MCF 10A (cell line): ENCODE measurements at regions not wholly inside any gene's neighbourhood (a gene's known extent, or its start where the extent isn't known, plus 50 kb on each side); places are given as distances from the start of the nearest gene placed in this dataset.

Source experiments
- BruUV-seq: library from RNA; stranded (reverse); fragments of 400-500 nt; replicated peaks from 2 replicates; lab custom pipeline; 2021; lab: Mats Ljungman, UMichigan
- CTCF ChIA-PET: fragments of 300-600 bp; sonication (Branson Sonifier 250); formaldehyde crosslinking; extraction: SDS; loops from one replicate; lab custom pipeline; 2021; ENCODE audit warnings: antibody characterized with exemption, inconsistent platforms; lab: Yijun Ruan, JAX
- POLR2A ChIA-PET: fragments of 300-600, 350-650 bp; sonication (Branson Sonifier 250); formaldehyde crosslinking; extraction: SDS; loops from one replicate; lab custom pipeline; 2020; ENCODE audit warnings: antibody characterized with exemption, inconsistent platforms; lab: Yijun Ruan, JAX
- DNase-seq: peaks from one replicate; pipeline ENCODE4 v3.0.0-alpha.2; 2018; ENCODE audit not compliant: unreplicated experiment
- H3K27ac Mint-ChIP-seq: one replicate; pipeline ENCODE4 v1.8.0; 2022; ENCODE audit warnings: mild to moderate bottlenecking, low read depth, mixed read lengths; ENCODE audit not compliant: unreplicated experiment
- H3K27me3 Mint-ChIP-seq: one replicate; pipeline ENCODE4 v1.8.0; 2022; ENCODE audit warnings: mixed read lengths; ENCODE audit not compliant: insufficient read depth, unreplicated experiment
- H3K36me3 Mint-ChIP-seq: one replicate; pipeline ENCODE4 v1.8.0; 2022; ENCODE audit warnings: mild to moderate bottlenecking, moderate library complexity, mixed read lengths; ENCODE audit not compliant: insufficient read depth, unreplicated experiment
- H3K4me1 Mint-ChIP-seq: one replicate; pipeline ENCODE4 v1.8.0; 2022; ENCODE audit warnings: mixed read lengths; ENCODE audit not compliant: insufficient read depth, unreplicated experiment
- H3K4me3 Mint-ChIP-seq: one replicate; pipeline ENCODE4 v1.8.0; 2022; ENCODE audit warnings: mild to moderate bottlenecking, moderate library complexity, mixed read lengths; ENCODE audit not compliant: unreplicated experiment
- H3K9me3 Mint-ChIP-seq: one replicate; pipeline ENCODE4 v1.8.0; 2022; ENCODE audit warnings: mixed read lengths; ENCODE audit not compliant: unreplicated experiment
- intact Hi-C: fragments of 100-400 bp; cut with micrococcal nuclease; formaldehyde crosslinking; loops from 2 replicates; pipeline ENCODE4 v1.14.1; 2022
- TF ChIP-seq, protein P1 (sequence below): fragments of 200-600 bp; IDR thresholded peaks from one replicate; pipeline ENCODE4 v1.8.0; 2022; ENCODE audit warnings: antibody characterized with exemption, mild to moderate bottlenecking; ENCODE audit not compliant: unreplicated experiment

DNA sequence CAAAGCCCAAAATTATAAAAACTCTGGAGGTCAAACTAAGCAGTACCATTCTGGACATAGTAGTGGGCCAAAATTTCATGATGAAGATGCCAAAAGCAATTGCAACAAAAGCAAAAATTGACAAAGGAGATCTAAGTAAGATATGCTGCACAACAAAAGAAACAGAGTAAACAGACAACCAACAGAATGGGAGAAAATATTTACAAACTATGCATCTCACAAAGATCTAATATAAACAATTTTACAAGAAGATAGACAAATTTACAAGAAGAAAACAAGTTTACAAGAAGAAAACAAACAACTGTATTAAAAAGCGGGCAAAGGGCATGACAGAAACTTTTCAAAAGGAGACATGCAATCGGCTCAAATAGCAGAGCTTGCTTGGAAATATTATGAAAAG, 396.9 kb downstream of the CDH9 start:
- no peak for DNase-seq
- POLR2A ChIA-PET: no interaction called here
- Mint-ChIP-seq H3K4me1 (no peaks in the 10 kb centered on the region), H3K27me3 (no peaks in the 10 kb centered on the region), H3K36me3 (no peaks in the 10 kb centered on the region), H3K4me3 (no peak overlapping the region), H3K27ac (no peak overlapping the region), H3K9me3 (peaks cover 16% of the 10 kb centered on the region)
- CTCF ChIA-PET: no interaction called here
- intact Hi-C loops: no loop called here
- TF ChIP-seq, protein P1, sequence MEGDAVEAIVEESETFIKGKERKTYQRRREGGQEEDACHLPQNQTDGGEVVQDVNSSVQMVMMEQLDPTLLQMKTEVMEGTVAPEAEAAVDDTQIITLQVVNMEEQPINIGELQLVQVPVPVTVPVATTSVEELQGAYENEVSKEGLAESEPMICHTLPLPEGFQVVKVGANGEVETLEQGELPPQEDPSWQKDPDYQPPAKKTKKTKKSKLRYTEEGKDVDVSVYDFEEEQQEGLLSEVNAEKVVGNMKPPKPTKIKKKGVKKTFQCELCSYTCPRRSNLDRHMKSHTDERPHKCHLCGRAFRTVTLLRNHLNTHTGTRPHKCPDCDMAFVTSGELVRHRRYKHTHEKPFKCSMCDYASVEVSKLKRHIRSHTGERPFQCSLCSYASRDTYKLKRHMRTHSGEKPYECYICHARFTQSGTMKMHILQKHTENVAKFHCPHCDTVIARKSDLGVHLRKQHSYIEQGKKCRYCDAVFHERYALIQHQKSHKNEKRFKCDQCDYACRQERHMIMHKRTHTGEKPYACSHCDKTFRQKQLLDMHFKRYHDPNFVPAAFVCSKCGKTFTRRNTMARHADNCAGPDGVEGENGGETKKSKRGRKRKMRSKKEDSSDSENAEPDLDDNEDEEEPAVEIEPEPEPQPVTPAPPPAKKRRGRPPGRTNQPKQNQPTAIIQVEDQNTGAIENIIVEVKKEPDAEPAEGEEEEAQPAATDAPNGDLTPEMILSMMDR: no peak
- BruUV-seq: no TSS peak

DNA sequence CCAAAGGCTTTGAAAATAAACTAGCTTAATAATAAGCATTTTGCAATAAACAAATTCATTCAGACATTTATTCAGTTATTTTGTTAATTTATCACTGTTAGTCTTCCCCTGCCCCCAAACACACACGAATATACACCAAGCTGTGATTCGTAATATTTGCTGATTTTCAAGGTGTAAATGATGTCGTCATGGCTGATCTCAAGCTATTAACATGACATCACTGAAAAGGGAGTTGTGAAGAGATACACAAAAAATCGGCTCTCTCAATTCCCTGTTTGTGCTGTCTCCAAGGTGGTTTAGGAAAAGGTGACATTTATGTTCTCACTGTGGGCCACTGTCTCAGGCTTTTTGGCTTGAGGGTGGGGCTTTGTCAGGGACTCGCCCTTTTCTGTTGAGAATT, 413.3 kb downstream of the CDH9 start:
- CTCF ChIA-PET: no interaction called here
- POLR2A ChIA-PET: no interaction called here
- no peaks in the 10 kb centered on the region for H3K27me3 Mint-ChIP-seq
- no peaks in the 10 kb centered on the region for H3K4me1 Mint-ChIP-seq
- no TSS peak for BruUV-seq
- TF ChIP-seq, protein P1: no peak
- H3K4me3 Mint-ChIP-seq: no peak overlapping the region
- no peak overlapping the region for H3K27ac Mint-ChIP-seq
- no peak for DNase-seq
- intact Hi-C loops: no loop called here
- H3K36me3 Mint-ChIP-seq: no peaks in the 10 kb centered on the region
- H3K9me3 Mint-ChIP-seq: no peaks in the 10 kb centered on the region

DNA sequence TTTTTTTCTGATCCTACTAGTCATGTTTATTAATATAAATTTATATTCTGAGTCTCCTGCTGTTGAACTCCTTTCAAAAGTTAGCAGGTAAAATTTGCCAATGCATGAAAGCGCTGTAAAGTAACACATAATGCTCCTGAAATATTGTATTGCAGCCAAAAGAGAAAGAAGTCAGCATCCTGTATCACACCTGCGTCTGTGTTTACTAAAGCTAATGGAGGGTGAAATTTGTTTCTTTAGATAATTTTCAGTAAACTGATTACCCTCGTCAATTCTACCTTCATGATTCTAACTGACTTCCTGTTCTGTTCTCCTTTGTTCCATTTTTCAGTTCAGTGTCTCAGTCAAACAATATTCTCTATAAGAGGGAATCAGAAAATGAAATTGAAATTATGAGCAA, 415.4 kb downstream of the CDH9 start:
- H3K9me3 Mint-ChIP-seq: no peaks in the 10 kb centered on the region
- ChIA-PET POLR2A (no interaction called here), CTCF (no interaction called here)
- H3K4me1 Mint-ChIP-seq: no peaks in the 10 kb centered on the region
- TF ChIP-seq, protein P1: no peak
- H3K4me3 Mint-ChIP-seq: no peak overlapping the region
- H3K36me3 Mint-ChIP-seq: no peaks in the 10 kb centered on the region
- BruUV-seq: no TSS peak
- intact Hi-C loops: no loop called here
- no peak overlapping the region for H3K27ac Mint-ChIP-seq
- no peaks in the 10 kb centered on the region for H3K27me3 Mint-ChIP-seq
- DNase-seq: no peak

DNA sequence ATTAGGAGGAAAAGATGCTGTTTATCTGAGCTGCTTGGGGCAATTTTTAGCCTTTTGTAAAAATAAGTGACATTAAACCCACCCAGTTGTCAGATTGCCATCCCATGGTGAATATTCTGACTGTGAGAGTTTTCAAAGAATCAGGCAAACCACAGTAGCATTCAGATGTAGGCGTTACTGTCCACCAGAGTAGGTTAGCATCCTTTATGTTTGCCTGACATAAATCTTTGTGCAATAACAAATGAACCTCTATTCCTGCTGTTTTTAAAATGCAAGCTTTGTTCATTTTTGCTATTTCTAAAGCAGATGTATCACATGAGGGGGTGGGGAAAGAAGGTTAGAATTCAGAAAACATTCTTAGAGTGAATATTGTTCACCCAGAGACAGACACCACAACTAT, 427.8 kb downstream of the CDH9 start:
- Mint-ChIP-seq H3K4me3 (no peak overlapping the region), H3K4me1 (no peaks in the 10 kb centered on the region), H3K36me3 (no peaks in the 10 kb centered on the region), H3K27me3 (no peaks in the 10 kb centered on the region), H3K27ac (no peak overlapping the region), H3K9me3 (peaks cover 17% of the 10 kb centered on the region)
- intact Hi-C loops: no loop called here
- DNase-seq: no peak
- no TSS peak for BruUV-seq
- ChIA-PET CTCF (no interaction called here), POLR2A (no interaction called here)
- TF ChIP-seq, protein P1: no peak
